ENCODE measurements at regions not wholly inside any gene's neighbourhood (a gene's known extent, or its start where the extent isn't known, plus 50 kb on each side); places are given as distances from the start of the nearest gene placed in this dataset.

- TF ChIP-seq POLR2A (IDR thresholded peaks at IDR 0.05): no peak
- TF ChIP-seq, protein P1, sequence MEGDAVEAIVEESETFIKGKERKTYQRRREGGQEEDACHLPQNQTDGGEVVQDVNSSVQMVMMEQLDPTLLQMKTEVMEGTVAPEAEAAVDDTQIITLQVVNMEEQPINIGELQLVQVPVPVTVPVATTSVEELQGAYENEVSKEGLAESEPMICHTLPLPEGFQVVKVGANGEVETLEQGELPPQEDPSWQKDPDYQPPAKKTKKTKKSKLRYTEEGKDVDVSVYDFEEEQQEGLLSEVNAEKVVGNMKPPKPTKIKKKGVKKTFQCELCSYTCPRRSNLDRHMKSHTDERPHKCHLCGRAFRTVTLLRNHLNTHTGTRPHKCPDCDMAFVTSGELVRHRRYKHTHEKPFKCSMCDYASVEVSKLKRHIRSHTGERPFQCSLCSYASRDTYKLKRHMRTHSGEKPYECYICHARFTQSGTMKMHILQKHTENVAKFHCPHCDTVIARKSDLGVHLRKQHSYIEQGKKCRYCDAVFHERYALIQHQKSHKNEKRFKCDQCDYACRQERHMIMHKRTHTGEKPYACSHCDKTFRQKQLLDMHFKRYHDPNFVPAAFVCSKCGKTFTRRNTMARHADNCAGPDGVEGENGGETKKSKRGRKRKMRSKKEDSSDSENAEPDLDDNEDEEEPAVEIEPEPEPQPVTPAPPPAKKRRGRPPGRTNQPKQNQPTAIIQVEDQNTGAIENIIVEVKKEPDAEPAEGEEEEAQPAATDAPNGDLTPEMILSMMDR (IDR thresholded peaks at IDR 0.05): no peak
These were observed 224.6 kb upstream of the NTM start for GRCh38 chr11:131145791-131146190.
